ENCODE measurements at regions not wholly inside any gene's neighbourhood (a gene's known extent, or its start where the extent isn't known, plus 50 kb on each side); places are given as distances from the start of the nearest gene placed in this dataset.

DNA sequence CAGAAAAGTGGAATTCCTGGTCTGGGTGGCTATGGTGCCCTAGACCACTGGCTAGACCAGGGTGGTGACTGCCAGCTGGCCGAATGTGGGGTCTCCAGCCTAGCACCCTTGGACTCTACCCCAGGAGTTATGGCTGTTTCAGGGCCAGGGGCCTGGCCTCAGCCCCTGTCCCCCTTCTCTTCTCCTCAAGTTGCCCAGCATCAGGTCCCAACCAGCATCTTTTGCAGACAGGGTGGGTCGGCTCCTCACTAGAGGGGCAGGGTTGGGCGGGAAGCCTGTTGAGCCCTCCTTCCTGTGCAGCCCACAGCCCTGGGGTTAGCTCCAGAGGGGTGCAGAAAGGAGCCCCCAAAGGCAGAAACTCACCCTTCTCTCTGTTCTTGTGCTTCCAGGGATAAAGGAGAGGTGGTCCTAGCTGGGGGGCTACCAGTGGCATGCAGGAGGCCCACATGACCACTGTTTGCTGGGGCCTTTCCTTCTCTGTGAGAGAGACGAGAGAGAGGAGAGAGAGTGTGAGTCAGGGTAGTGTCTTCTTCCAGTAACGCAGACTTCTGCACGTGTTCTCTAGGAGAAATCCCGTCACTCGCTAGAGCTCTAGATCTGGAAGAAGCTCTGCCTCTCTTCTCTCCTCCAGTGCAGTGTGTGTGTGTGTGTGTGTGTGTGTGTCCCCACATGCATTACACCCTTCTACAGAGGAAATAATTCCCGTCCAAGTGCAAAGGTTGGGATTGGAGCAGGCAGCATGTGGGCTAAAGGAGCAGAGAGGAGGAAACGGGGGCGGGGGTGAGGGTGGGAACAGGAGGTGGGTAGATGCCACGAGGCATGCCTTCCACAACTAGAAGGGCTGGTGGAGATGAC is 209.4 kb downstream of the SEC14L1 start:
- POLR2A ChIA-PET (ENCODE audit: unreplicated experiment): no interaction called here
- no peak overlapping the region for H3K27ac ChIP-seq (ENCODE audit: low read length)
- peaks cover 93% of the 10 kb centered on the region for H3K79me2 ChIP-seq (ENCODE audit: low read length)

DNA sequence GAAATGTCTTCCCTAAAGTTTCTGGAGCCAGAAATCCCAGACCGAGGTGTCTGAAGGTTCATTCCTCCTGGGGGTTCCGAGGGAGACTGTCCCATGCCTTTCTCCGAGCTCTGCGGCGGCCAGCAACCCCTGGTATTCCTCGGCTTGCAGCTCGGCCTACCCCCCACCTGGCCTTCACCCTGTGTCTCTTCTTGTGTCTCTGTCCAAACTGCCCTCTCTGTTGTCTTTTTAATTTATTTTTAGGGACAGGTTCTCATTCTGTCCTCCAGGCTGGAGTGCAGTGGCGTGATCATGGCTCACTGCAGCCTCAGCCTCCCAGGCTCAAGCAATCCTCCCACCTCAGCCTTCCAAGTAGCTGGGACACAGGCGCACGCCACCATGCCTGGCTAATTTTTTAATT is 211.7 kb downstream of the SEC14L1 start:
- H3K27ac ChIP-seq (ENCODE audit: low read length): no peak overlapping the region
- no peaks in the 10 kb centered on the region for H3K9me2 ChIP-seq (replicated peaks; ENCODE audit: low read length)
- H3K4me3 ChIP-seq (ENCODE audit: low read length): no peak overlapping the region
- ChIA-PET POLR2A (ENCODE audit: unreplicated experiment) (no interaction called here), CTCF (no interaction called here)
- no peaks in the 10 kb centered on the region for H3K27me3 ChIP-seq (ENCODE audit: low read length)
- H3F3A ChIP-seq (ENCODE audit: low read length, unreplicated experiment): peaks cover 6% of the 10 kb centered on the region
- peaks cover 91% of the 10 kb centered on the region for H3K79me2 ChIP-seq (ENCODE audit: low read length)
- H4K20me1 ChIP-seq (ENCODE audit: low read length): peaks cover 73% of the 10 kb centered on the region
- intact Hi-C loops (cut with micrococcal nuclease): no loop called here
- ATAC-seq (no peak), DNase-seq (no peak)
- no peaks in the 10 kb centered on the region for H3K9me3 ChIP-seq (ENCODE audit: low read length)
- no peaks in the 10 kb centered on the region for H3K4me1 ChIP-seq (ENCODE audit: insufficient read depth, low read length)
- peaks cover 17% of the 10 kb centered on the region for H3K36me3 ChIP-seq (ENCODE audit: low read depth, low read length)
- BruUV-seq (replicated peaks): no TSS peak
- H2AFZ ChIP-seq (ENCODE audit: low read length): no peak overlapping the region
- H3K4me2 ChIP-seq (ENCODE audit: low read length): no peak overlapping the region
- H3K9ac ChIP-seq (ENCODE audit: low read length): no peak overlapping the region
- no peak for TF ChIP-seq EZH2phosphoT487 (IDR thresholded peaks at IDR 0.05; ENCODE audit: borderline replicate concordance, low read length)
- TF ChIP-seq EZH2 (IDR thresholded peaks at IDR 0.05; ENCODE audit: low read length, unreplicated experiment): no peak
- TF ChIP-seq, protein P1, sequence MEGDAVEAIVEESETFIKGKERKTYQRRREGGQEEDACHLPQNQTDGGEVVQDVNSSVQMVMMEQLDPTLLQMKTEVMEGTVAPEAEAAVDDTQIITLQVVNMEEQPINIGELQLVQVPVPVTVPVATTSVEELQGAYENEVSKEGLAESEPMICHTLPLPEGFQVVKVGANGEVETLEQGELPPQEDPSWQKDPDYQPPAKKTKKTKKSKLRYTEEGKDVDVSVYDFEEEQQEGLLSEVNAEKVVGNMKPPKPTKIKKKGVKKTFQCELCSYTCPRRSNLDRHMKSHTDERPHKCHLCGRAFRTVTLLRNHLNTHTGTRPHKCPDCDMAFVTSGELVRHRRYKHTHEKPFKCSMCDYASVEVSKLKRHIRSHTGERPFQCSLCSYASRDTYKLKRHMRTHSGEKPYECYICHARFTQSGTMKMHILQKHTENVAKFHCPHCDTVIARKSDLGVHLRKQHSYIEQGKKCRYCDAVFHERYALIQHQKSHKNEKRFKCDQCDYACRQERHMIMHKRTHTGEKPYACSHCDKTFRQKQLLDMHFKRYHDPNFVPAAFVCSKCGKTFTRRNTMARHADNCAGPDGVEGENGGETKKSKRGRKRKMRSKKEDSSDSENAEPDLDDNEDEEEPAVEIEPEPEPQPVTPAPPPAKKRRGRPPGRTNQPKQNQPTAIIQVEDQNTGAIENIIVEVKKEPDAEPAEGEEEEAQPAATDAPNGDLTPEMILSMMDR (conservative IDR thresholded peaks at IDR 0.05; ENCODE audit: low read depth, low read length): no peak

More for the DNA sequence above, 209.4 kb downstream of the SEC14L1 start:
- H3K36me3 ChIP-seq (ENCODE audit: low read depth, low read length): peaks cover 16% of the 10 kb centered on the region; the same call in 1 of the 2 replicates
- H3K4me2 ChIP-seq (ENCODE audit: low read length): no peak overlapping the region
- intact Hi-C loops (cut with micrococcal nuclease): no loop called here
- H3K9me3 ChIP-seq (ENCODE audit: low read length): no peaks in the 10 kb centered on the region
- no peak overlapping the region for H2AFZ ChIP-seq (ENCODE audit: low read length)
- BruUV-seq (replicated peaks): no TSS peak
- no peaks in the 10 kb centered on the region for H3K9me2 ChIP-seq (replicated peaks; ENCODE audit: low read length)
- H3F3A ChIP-seq (ENCODE audit: low read length, unreplicated experiment): no peaks in the 10 kb centered on the region
- H3K4me3 ChIP-seq (ENCODE audit: low read length): no peak overlapping the region
- H4K20me1 ChIP-seq (ENCODE audit: low read length): peaks cover 65% of the 10 kb centered on the region
- DNase-seq: no peak
- TF ChIP-seq EZH2 (IDR thresholded peaks at IDR 0.05; ENCODE audit: low read length, unreplicated experiment) (no peak), EZH2phosphoT487 (IDR thresholded peaks at IDR 0.05; ENCODE audit: borderline replicate concordance, low read length) (no peak)
- TF ChIP-seq, protein P1 (conservative IDR thresholded peaks at IDR 0.05; ENCODE audit: low read depth, low read length): no peak
- H3K27me3 ChIP-seq (ENCODE audit: low read length): no peaks in the 10 kb centered on the region
- no peak for ATAC-seq
- CTCF ChIA-PET: no interaction called here
- no peaks in the 10 kb centered on the region for H3K4me1 ChIP-seq (ENCODE audit: insufficient read depth, low read length)
- no peak overlapping the region for H3K9ac ChIP-seq (ENCODE audit: low read length)

DNA sequence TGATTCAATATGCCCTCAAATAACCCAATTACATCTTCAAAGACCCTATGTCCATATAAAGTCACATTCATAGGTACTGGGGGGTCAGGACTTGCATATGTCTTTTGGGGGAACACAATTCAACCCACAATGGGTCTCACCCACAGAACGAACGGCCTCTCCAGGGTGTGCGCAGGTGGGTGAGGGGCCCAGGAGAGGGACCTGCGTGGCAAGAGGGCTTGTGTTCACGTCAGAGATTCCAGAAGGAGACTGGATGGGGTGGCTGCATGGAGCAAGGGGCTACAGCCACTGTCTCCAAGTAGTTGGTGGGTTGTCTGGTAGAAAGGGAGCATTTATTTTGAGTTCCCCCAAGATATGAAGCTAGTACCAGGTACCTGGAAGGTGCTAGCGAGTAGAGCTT is 212.2 kb downstream of the SEC14L1 start:
- no peak overlapping the region for H2AFZ ChIP-seq (ENCODE audit: low read length)
- ATAC-seq: no peak
- peaks cover 6% of the 10 kb centered on the region for H3F3A ChIP-seq (ENCODE audit: low read length, unreplicated experiment)
- no peak for DNase-seq
- no peak overlapping the region for H3K27ac ChIP-seq (ENCODE audit: low read length)
- BruUV-seq (replicated peaks): no TSS peak
- intact Hi-C loops (cut with micrococcal nuclease): no loop called here
- no peak overlapping the region for H3K4me3 ChIP-seq (ENCODE audit: low read length)
- H3K27me3 ChIP-seq (ENCODE audit: low read length): no peaks in the 10 kb centered on the region
- peaks cover 73% of the 10 kb centered on the region for H4K20me1 ChIP-seq (ENCODE audit: low read length)
- TF ChIP-seq EZH2 (IDR thresholded peaks at IDR 0.05; ENCODE audit: low read length, unreplicated experiment): no peak
- TF ChIP-seq EZH2phosphoT487 (IDR thresholded peaks at IDR 0.05; ENCODE audit: borderline replicate concordance, low read length): no peak
- TF ChIP-seq, protein P1 (conservative IDR thresholded peaks at IDR 0.05; ENCODE audit: low read depth, low read length): no peak
- no peak overlapping the region for H3K9ac ChIP-seq (ENCODE audit: low read length)
- peaks cover 91% of the 10 kb centered on the region for H3K79me2 ChIP-seq (ENCODE audit: low read length)
- peaks cover 13% of the 10 kb centered on the region for H3K36me3 ChIP-seq (ENCODE audit: low read depth, low read length)
- no peaks in the 10 kb centered on the region for H3K9me2 ChIP-seq (replicated peaks; ENCODE audit: low read length)
- no peaks in the 10 kb centered on the region for H3K4me1 ChIP-seq (ENCODE audit: insufficient read depth, low read length)
- no peak overlapping the region for H3K4me2 ChIP-seq (ENCODE audit: low read length)
- CTCF ChIA-PET: interaction anchor here (0.5 kb wide), 1 partner anchor 62 kb away, joined by 10 read pairs; no protein-coding TSS in a partner anchor
- POLR2A ChIA-PET (ENCODE audit: unreplicated experiment): no interaction called here
- no peaks in the 10 kb centered on the region for H3K9me3 ChIP-seq (ENCODE audit: low read length)

Data from PC-3 (cell line).